GM12875 (cell line): ENCODE measurements at regions not wholly inside any gene's neighbourhood (a gene's known extent, or its start where the extent isn't known, plus 50 kb on each side); places are given as distances from the start of the nearest gene placed in this dataset.

ENCODE experiments used
- H3K4me3 ChIP-seq: one replicate; pipeline ENCODE4 v1.5.1; 2011; ENCODE audit warnings: low read depth, low read length, control low read depth
- TF ChIP-seq, protein P1 (sequence below): IDR thresholded peaks from 2 replicates; pipeline ENCODE4 v1.5.1; 2011; ENCODE audit warnings: low read depth, mild to moderate bottlenecking, control low read depth, inconsistent platforms, low read length, moderate library complexity, borderline replicate concordance; ENCODE audit not compliant: insufficient read depth

DNA sequence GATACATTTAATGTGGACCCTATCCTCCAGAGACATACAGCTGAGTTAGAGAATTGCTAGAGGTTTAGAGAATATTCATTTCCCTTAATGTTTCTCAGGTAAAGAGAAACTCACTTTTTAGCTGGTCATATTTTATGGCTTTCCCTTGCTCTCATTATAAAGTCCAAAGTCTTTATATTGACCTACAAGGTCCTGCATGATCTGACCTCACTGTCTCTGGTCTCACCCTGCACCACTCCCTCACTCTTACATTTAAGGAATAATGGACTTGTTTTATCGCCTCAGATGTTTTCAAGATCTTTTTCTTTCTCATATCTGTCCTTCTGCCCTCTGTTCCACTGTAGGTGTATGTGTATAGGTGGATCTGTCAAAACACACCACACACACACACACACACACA lies 597.3 kb downstream of the PLCL1 start:
- H3K4me3 ChIP-seq, result no peak overlapping the region
- TF ChIP-seq, protein P1, sequence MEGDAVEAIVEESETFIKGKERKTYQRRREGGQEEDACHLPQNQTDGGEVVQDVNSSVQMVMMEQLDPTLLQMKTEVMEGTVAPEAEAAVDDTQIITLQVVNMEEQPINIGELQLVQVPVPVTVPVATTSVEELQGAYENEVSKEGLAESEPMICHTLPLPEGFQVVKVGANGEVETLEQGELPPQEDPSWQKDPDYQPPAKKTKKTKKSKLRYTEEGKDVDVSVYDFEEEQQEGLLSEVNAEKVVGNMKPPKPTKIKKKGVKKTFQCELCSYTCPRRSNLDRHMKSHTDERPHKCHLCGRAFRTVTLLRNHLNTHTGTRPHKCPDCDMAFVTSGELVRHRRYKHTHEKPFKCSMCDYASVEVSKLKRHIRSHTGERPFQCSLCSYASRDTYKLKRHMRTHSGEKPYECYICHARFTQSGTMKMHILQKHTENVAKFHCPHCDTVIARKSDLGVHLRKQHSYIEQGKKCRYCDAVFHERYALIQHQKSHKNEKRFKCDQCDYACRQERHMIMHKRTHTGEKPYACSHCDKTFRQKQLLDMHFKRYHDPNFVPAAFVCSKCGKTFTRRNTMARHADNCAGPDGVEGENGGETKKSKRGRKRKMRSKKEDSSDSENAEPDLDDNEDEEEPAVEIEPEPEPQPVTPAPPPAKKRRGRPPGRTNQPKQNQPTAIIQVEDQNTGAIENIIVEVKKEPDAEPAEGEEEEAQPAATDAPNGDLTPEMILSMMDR, result no peak

DNA sequence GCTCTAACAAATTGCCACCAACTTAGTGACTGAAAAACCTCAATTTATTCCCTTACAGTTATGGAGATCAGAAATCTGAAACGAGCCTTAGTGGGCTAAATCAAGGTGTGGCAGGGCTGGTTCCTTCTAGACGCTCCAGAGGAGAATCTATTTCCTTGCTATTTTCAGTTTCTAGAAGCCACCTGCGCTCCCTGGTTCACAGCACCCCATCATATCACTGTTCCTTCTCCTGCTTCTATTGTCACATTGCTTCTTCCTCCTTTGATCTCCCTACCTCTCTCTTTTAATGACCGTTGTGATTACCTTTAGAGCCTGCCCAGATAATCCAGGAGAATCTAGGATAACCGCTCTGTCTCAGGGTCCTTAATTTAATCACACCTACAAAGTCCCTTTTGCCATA lies 596.6 kb downstream of the PLCL1 start:
- H3K4me3 ChIP-seq, result no peak overlapping the region

DNA sequence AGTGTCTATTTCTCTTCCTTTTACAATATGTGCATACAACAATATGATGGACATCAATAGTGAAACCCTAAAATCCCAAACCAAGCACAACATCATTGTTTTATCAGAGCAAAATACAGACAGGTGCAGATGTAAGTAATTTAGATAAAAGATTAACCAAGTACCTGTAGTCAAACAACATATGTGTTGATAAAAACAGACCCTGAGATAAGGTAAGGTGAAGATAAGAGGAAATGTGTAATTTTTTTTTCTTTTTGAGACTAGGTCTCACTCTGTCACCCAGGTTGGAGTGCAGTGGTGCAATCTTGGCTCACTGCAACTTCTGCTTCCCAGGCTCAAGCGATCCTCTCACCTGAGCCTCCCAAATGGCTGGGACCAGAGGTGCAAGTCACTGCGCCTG lies 589.8 kb downstream of the PLCL1 start:
- TF ChIP-seq, protein P1, result no peak
- no peak overlapping the region for H3K4me3 ChIP-seq

More for the DNA sequence above, 596.6 kb downstream of the PLCL1 start:
- TF ChIP-seq, protein P1, result no peak

DNA sequence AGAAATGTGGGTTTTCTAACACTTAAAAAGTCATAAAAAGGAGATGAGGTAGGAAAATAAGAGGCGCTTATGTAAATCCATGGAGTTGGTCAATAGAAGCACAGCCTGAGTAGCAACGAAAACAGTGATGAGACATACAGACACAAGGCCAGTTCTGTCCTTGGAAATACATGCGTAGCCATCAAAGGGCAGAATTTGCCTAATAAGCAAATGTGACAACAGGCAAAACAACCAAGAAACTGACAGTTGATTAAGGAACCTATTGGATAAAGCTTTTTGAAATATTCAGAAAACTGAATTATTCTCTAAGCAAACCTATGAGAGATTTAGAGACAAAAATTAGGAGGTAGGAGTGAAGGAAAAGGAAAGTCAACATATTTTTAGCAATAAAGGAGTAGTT lies 586.3 kb downstream of the PLCL1 start:
- TF ChIP-seq, protein P1, result no peak
- no peak overlapping the region for H3K4me3 ChIP-seq

DNA sequence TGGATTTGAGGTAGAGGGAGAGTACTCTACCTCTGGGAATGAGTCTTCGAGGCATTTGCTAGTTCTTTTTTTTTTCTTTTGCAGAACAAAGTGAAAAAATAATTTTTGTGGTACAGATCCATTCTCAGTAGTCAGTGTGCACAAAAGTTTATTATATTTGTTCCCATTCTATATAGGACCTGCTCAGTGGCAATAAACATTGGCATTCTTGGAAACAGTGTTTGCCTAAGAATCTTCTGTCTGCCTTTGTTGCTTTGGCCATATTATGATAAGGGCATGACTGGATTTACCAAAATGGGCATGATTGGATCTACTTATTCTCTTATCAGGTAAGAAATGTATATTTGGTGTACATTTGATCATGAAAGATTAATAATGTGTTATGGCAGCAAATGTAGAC lies 583.3 kb downstream of the PLCL1 start:
- H3K4me3 ChIP-seq, result no peak overlapping the region
- TF ChIP-seq, protein P1, result no peak

DNA sequence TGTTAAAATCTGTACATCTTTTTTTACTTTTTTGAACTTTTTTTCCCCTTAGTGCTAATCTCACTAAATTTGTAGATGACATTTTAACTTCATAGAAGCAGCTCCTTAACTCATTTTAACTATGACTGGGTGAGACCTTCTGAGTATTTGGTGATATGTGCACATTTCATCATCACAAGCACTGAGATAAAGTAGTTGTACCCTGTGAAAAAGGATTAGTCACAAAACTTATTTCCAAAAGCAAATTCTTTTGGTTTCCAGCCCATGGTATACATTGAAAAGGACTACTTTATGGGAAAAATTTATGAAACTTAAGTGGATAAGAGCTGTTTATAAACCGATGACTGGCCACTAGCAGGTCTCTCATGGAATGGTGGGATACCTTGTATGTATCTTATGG lies 581.5 kb downstream of the PLCL1 start:
- TF ChIP-seq, protein P1, result no peak
- H3K4me3 ChIP-seq, result no peak overlapping the region

DNA sequence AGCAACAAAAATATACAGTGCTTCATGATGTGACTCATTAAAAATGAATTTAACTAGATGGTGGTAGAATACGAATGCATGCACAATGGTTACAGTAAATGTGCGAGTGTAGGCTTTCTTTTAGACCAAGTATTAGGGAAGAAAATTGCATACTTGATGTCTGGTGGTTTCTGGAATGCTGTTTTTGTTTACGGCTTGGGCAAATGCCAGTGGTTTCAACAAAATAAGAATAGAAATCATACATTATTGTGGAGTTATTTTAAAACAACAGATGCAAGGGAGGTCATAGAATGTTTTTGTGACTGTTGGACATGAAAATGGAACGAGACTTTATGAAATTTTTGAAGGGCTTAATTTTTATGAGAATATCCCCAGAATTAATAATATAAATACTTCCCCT lies 580.9 kb downstream of the PLCL1 start:
- TF ChIP-seq, protein P1, result no peak

More for the DNA sequence above, 580.9 kb downstream of the PLCL1 start:
- no peak overlapping the region for H3K4me3 ChIP-seq
